Stimulated activated naive CD8-positive, alpha-beta T cell treated with anti-CD3 and anti-CD28 coated beads, Interleukin-15, Interleukin-2, amounts not matched to agents 100 U/mL and 50 U/mL, for 24 hours (primary cell): ENCODE measurements at regions not wholly inside any gene's neighbourhood (a gene's known extent, or its start where the extent isn't known, plus 50 kb on each side); places are given as distances from the start of the nearest gene placed in this dataset.
"Not testable (repeated sequence)": the region's sequence is repeated elsewhere in the genome, so short reads cannot be mapped to it uniquely, and the experiment has no call there.

Experiments used
- ATAC-seq: fragments of 150-1000 bp; cut with Tn5 transposase; one replicate; pipeline ENCODE4 v1.10.0; 2021
- DNase-seq: peaks from one replicate; pipeline ENCODE4 v3.0.0; 2021

DNA sequence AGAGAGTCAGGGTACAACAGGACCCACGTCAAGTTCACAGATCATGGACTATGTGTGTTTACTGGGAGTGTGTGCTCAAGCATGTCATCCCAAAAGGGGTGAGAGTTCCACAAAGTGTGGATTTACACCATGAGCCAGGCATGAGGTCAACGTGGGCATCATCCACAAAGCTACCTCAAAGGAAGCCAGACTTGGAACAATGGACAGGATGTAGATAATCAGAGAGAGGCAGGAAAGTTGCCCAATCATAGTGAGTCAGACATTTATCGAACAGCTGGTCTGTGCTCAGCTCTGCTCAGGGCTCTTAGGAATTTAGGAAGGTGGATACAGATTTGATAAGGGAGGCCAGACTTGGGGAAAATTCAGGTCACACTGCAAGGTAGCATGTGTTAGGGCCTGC, 317.2 kb upstream of the CDYL start:
- ATAC-seq (no peak), DNase-seq (no peak)

DNA sequence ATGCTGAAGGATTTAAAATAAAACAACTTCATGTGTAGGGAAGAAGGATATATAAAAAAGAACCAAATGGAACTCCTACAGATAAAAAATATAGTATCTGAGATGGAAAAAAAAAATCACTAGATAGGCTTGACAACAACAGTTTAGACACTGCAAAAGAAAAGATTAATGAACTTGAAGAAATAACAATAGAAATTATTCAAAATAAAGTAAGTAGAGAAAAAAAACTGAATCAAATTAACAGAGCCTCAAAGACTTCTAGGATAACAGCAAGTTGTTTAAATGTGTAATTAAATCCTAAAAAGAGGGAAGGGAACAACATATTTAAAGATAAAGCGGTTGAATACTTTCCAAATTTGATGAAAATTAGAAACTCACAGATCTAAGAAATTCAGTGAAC, 316.3 kb upstream of the ECI2 start:
- ATAC-seq (no peak), DNase-seq (no peak)

DNA sequence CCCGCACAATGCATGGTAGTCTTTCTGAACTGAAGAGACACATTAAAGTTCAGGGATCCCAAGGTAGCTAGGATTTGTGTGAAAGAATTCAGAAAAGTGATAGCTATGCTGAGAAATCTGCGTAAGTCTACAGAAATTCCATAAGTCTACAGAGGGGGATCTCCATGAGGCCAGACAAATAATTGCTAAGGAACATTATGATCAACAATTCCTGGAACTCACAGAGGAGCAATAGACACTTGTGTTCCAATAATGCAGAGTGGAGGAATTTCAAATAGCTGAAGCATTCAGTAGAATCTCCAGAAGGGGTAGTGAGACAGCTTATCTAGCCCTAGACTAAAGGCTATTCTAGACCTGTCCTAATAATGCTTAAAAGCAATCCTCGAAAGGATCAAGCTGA, 315.7 kb upstream of the ECI2 start:
- DNase-seq (no peak), ATAC-seq (no peak)

DNA sequence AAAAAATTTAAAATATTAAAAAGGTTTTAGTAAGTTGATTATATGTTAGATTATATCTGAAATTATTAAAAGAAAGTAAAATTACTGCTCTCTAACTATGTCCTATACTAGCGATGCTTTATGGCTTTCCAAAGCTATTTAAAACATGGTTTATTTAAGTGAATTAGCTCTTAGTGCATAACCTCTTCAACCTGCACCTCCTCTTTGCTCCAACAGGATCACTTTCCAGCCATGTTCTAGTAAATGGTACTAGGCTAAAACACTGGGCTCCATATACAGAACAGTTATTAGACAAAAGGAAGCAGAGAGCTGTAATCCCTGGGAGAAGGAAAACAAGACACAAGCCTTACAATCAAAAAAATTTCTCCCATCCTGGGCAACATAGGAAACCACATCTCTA, 314.9 kb upstream of the ECI2 start:
- no peak for ATAC-seq
- DNase-seq: no peak

DNA sequence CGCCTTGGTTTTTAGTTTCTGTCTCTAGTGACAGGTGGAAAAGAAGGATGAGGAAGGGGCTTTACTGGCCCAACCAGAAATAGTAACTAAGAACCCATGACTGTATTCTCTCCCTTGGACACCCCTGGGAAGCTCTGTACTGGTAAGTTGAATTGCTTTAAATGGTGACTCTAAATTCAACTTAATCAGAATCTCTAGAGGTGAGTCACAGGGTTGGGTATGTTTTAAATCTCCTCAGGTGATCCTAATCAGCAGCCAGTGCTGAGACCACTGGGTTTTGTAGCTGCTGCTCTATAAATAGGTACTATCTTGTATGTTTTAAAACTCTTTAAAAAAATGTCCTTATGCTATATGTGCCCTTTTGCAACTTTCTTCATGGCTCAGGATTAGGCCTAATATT, 314.0 kb upstream of the ECI2 start:
- no peak for ATAC-seq
- DNase-seq: no peak

DNA sequence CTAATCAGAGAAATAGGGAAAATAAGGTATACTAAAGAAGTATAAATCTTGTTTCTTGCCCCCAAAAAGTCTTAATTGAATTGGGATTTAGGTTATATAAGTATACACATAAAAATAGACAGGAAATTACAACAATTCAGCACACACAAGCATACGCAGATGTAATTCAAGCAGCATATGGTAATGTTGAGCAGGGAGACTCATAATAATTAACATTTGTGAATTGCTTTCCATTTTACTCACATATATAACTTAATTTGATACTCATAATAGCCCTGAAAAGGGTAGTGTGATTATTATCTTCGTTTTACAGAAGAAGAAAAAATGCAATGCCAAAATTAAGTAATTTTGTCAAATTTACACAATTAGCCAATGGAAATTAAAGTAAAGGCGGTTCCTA, 313.5 kb upstream of the ECI2 start:
- ATAC-seq: no peak

DNA sequence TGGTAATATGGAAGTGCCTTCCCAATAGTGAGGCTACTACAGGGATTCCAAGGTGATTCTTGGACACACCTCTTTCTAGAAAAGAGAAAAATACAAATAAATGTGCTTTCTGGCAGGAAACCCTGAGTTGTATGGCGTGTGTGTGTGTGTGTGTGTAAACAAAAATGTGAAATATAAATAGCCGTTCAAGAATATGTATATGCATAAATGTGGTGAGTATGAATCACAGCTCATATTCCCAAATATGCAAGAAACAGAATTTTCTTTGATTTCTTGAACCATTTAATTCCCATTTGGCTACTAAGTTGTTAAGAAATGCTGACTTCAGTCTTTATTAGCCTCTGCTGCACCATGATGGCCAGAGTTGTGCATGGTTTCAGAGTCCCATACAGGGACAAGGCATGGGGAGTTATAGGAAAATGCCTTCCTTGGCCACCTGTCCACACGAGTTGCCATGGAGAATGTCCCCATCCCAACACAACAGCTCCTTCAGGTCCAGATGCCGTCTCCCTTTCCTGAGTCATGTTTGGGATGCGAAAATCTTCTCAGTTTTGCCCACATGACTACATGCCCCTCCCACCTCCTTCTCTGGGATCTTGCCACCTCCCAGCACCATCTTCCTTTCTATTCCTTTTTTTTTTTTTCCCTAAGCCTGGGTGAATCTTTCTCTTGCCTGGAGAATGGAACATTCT, 312.4 kb upstream of the ECI2 start:
- ATAC-seq: no peak
- no peak for DNase-seq

More for the DNA sequence above, 313.5 kb upstream of the ECI2 start:
- no peak for DNase-seq

DNA sequence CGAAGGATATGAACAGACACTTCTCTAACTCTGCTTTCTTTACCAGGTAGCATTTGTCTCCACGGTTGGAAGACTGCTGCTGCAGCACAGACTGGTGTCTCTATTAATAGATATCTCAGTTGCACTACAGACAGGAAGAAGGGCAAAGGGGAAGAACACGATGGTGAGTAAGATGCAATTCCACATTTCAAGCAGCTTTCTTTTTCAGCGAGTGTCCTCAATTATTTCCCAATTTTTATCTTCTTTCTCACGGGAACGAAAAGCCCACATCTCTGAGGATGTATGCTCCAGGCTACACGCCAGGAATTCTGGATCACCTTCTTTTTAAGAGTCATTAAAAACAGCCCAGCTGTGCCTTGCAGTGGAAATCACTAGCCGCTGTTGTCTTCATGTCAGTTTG, 311.6 kb upstream of the ECI2 start:
- DNase-seq (no peak), ATAC-seq (no peak)

DNA sequence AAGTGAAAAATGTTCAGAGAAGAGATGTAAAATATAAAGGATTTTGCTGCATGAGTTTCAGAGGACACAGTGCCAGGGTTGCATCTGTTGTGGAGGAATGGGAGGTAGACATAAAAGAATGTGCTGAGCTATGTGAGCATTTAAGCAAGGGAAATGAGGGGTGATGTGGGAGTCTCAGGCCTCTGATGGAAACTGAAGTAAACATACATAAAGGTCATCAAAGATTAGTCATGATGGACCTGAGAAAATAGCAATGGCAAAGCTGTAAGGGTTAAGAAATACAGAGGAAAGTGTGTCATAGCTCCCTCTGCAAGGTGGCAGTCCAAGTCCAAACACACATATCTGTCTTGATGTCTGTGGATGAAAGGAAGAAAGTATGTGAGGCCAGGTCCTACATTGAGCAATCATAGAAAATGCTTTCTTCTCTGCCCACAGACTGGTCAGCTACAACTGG, 306.6 kb upstream of the ECI2 start:
- ATAC-seq: no peak

DNA sequence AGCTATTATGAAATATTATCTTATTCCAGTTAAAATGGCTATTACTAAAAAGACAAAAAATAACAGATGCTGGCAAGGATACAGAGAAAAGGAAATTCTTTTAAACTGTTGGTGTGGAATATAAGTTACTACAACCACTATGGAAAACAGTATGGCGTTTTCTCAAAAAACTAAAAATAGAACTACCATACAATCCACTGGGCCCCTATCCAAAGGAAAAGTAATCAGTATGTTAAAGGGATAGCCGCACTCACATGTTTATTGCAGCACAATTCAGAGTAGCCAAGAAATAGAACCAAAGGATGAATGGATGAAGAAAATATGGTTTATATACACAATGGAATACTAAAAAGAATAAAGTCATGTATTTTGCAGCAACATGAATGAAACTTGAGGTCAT, 303.8 kb upstream of the ECI2 start:
- no peak for ATAC-seq

More for the DNA sequence above, 306.6 kb upstream of the ECI2 start:
- DNase-seq: no peak

DNA sequence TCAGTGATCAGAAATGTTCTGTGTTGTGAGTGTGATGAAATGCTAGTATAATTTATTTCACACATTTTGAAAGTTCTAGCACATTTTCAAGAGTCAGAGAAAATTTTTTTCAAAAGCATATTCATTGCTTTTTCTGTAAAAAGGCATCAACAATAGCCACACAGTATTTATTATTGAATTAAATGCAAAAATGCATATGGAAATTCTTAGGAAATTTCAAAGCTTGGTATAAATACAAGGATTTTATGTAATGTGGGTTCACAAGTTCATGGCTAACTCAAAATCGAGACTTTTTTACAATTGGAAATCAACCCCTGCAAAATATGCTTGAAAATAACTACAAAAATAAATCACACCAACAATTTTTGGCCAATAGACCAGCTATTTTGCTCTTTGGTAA, 302.0 kb upstream of the ECI2 start:
- no peak for ATAC-seq
- DNase-seq: no peak

More for the DNA sequence above, 303.8 kb upstream of the ECI2 start:
- DNase-seq: no peak

DNA sequence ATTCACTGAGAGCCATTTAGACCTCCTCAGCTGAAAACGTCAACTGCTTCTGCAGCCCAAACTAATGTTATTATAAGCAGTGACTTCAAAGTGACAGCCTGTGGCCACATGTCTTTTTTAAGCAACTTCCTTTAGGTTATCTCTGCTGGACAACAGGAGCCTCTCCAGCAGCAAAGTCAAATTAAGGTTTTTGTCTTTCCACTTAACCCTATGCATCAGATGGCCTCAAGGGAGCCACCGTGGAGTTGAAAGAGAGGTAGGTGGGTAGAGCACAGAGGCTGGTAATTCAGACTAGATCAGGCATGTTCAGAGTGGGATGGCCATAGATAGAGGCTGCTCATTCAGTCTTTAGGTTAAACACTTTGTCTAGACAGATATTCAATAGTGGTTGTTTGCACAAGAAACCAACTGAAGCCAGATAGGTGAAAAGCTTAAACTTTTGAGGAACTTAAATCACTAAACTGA, 300.6 kb upstream of the ECI2 start:
- ATAC-seq (no peak), DNase-seq (no peak)

DNA sequence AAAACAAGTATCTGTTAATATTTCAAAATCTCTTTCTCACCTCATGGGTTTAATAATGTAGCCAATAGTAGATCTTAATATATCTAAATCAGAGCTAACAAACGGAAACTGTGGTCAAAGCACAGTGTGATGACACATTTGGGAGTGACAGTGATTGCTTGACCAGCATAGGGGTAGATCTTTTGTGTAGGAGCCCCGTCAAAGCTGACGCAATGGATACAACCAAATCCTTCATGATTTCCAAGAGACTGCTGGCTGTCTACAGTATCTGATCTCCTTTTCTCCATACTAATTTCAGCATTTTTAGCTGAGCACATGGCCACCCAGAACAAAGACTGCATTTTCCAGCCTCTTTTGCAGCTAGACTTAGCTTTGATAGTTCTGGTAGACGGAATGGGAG, 299.3 kb upstream of the ECI2 start:
- DNase-seq: no peak
- no peak for ATAC-seq

DNA sequence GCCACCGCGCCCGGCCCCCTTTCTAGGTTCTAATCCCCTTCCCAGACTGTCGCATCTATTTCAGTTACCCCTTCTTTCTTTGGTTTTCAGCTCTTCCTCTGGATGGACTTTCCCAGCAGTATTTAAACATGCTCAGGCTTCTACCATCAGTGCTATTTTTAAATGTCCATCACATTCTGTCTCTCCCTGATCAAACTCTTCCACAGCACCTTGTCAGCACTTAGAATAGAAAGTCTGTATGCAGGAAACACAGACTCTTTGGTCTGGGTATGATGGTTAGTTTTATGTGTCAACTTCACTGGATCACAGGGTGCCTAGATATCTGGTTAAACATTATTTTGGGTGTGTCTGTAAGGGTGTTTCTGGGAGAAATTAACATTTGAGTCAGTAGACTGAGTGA, 297.8 kb upstream of the ECI2 start:
- ATAC-seq: no peak
- no peak for DNase-seq

DNA sequence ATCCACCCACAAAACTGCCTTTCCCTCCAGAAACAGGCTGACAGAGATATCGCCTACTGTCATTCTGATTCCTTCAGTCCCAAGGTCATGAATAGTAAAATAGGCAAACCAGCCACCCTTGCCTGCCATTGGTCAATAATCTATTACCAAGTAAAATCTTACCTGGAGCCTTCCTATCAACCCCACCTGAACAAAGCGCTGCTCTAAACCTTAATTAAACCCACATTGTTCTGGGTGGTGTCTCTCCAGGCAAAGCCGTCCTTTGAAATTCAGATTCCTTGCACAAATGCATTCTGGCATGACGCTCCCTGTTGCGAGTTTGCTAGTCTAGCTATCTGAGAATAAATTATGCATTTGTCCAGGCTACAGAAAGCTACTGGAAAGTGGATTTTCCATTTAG, 291.6 kb upstream of the ECI2 start:
- no peak for DNase-seq
- ATAC-seq: no peak

DNA sequence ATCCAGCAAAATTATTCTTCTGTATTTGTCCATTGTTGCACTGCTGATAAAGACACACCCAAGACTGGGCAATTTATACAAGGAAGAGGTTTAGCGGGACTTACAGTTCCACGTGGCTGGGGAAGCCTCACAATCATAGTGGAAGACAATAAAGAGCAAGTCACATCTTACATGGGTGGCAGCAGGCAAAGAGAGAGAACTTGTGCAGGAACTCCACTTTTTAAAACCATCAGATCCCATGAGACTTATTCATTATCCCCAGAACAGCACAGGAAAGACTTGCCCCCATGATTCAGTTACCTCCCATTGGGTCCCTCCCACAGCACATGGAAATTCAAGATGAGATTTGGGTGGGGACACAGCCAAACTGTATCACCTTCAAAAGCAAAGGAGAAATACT, 286.5 kb upstream of the ECI2 start:
- no peak for ATAC-seq
- DNase-seq: no peak

DNA sequence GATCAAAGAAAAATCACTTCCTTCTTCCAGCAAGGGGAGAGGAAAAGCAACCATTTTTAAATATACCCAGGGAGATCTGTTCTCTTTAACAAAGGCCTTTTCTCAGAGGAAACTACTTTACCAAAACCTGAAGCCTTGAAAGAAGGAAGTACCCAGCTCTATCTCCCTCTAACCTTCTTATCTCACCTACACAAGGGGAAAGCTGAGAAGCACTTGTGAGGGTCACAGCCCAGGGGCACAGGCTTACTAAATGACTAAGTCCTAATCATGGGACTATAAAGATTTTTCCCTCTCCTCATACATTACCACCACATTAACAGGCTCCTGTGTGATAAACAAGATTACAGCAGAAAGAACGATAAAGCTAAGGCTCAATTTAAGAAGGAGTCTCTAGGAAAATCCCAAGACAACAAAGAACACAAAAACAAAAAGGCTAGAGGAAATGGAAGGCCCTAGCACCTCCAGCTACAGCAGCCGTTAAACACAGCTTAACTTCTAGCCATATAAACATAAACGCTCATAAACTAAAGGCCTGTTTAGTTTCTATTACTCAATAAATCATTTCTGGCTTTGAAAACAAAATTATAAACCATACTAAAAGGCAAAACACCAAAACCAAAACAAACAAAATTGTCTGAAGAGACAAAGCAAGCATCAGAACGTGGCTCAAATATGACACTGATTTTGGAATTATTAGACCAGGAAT, 284.9 kb upstream of the ECI2 start:
- ATAC-seq: no peak

DNA sequence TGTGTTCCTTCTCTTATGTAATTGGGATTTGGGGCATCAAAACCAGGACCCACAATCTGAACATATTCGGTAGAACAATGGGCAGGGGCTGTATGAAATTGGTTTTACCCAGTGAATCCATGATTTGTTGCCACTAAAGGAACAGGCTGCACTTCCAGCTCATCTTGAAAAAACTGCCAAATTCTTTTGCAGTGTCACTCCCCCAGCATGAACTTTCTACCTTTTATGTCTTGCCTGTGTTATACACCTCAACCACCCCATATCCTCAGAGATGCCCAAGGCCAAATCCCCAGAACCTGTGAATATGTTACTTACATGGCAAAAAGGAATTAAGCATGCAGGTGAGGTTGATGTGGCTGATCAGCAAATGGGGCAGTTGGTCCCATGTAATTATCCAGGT, 280.2 kb upstream of the ECI2 start:
- no peak for ATAC-seq
- DNase-seq: no peak

More for the DNA sequence above, 284.9 kb upstream of the ECI2 start:
- DNase-seq: no peak

DNA sequence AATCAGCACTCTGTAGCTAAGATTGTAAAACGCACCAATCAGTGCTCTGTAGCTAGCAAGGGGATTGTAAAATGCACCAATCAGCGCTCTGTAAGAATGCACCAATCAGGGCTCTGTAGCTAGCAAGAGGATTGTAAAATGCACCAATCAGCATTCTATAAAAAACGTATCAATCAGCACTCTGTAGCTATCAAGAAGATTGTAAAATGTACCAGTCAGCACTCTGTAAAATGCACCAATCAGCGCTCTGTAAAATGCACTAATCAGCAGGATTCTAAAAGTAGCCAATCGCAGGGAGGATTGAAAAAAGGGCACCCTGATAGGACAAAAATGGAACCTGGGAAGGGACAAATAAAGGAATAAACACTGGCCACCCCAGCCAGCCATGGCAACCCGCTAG, 278.7 kb upstream of the ECI2 start:
- DNase-seq, ATAC-seq: not testable (repeated sequence)

DNA sequence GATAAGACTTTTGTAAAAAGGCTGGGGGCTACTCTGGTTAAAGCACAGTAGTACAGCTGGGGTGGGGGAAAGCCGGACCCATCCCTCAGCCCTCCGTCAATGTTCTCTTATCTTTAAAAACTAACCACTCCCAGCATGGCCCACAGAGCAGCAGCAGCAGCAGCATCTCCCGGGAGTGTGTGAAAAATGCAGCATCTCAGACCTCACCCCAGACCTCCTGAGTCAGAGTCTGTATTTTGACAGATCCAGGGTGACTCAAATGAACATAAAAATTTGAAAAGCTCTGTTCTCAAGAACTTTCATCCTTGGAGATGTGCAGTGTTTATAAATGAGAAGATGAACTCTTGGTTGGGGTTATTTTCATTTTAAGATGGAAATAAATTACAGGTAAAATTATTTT, 277.7 kb upstream of the ECI2 start:
- DNase-seq (no peak), ATAC-seq (no peak)

DNA sequence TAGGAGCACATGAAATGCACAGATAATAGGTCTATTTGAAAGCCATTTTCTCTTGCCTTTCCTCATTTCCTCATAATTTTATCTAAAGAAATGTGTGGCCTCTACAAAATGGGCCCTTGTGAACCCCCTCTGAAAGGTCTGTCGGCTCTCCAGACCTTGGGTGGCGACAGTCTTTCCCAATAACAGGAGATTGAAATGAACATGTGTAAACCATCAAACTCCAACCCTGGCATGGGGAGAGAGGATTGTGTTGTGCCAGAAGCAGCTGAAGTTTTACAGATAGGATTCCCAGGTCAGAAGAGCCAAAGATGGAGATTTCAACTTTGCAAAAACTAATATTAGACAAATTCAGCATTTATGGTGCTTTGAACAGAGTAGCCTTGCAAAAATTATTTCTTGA, 277.1 kb upstream of the ECI2 start:
- ATAC-seq: no peak
- DNase-seq: no peak

DNA sequence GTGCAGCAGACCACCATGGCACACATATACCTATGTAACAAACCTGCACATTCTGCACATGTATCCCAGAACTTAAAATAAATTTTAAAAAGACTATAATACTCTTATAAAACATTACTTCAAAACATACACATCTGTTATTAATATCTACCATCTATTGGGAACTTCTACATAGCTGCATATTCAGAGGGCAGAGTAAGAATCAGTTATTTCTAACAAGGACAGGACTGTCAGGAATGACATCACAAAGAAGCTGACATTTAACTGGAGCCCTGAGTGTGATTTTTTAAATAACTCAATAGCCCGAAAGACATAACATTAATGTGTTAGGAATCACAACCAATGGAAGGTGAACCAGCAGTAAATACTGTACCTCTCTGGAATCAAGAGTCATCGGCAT, 276.7 kb upstream of the ECI2 start:
- no peak for DNase-seq
- ATAC-seq: no peak

DNA sequence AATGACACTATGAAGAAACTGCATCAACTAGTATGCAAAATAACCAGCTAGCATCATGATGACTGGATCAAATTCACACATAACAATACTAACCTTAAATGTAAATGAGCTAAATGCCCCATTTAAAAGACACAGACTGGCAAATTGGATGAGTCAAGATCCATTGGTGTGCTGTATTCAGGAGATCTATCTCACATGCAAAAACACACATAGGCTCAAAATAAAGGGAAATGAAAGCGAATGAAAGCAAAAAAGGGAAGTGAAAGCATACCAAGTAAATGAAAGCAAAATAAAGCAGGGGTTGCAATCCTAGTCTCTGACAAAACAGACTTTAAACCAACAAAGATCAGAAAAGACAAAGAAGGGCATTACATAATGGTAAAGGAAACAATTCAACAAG, 272.3 kb upstream of the ECI2 start:
- not testable (repeated sequence) for DNase-seq, ATAC-seq

DNA sequence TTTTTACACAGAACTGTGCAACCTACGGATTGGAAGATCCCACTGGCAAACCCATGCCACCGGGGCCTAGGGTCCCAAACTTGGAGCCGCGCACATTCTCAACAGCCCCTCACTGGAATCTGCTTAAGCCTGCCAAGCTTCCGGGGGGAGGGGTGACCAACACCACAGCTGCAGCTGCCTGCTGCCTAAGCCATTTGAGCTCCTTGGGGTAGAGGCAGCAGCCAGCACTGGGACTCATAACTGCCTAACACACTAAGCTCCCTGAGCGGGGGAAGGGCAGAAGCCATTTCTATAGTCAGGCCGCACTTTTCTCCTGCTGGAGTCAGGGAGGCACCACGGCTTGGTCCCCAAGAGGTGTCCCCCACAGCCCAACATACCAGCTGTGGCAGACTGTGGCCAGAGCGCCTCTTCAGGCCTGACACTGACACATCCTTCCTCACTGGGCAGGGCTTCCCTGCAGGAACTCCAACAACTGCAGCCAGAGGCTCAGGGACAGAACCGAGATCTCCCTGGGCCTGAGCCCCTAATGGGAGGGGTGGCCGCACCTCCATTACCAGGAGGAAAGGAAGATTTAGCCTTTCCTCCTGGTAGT, 270.3 kb upstream of the ECI2 start:
- ATAC-seq (no peak), DNase-seq (no peak)
